ENCODE measurements at regions not wholly inside any gene's neighbourhood (a gene's known extent, or its start where the extent isn't known, plus 50 kb on each side); places are given as distances from the start of the nearest gene placed in this dataset.
"Not testable (repeated sequence)": the region's sequence is repeated elsewhere in the genome, so short reads cannot be mapped to it uniquely, and the experiment has no call there.

DNA sequence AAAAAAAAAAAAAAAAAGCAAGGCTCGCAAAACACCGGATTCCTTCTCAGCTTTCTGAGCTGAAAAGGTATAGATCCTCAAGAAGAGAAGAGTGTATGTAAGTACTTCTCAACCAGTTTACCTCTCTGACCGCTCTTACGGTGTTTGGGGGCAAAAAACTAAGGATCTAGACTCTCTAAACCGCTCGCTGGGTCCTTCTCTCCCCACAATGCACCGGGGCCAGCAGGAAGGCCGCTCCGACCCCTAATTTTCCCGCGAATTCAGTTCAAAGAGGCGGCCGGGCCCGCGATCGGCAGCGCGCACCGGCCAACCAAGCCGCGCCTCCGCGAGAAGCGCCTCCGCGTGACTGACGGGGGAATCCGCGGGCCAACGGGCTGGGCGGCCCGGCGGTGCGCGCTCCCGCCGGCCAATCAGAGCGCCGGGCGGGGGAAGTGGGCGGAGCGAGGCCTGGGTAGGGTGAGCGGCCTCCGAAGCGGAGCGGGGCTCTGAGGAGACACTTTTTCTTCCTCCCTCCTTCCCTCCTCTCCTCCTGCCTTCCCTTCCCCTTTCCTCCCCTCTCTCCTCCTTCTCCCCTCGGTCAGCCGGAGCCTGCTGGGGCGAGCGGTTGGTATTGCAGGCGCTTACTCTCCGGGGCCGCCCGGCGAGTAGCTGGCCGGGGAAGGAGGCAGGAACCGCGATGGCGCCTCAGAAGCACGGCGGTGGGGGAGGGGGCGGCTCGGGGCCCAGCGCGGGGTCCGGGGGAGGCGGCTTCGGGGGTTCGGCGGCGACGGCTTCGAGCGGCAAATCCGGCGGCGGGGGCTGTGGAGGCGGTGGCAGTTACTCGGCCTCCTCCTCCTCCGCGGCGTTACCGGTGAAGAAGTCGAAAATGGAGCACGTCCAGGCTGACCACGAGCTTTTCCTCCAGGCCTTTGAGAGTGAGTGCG lies 93.0 kb downstream of the CRLF3 start:
- H3K27me3 Mint-ChIP-seq (ENCODE audit: low read depth); POLR2A ChIA-PET; CTCF ChIA-PET; H3K9me3 Mint-ChIP-seq: not testable (repeated sequence)
- peak; percentile 23; the same call in 1 of the 2 replicates for TF ChIP-seq NFYB (CRISPR knock-in tag; conservative IDR thresholded peaks at IDR 0.05; ENCODE audit: low read depth)
- ATAC-seq (peak; percentile 91), DNase-seq (ENCODE audit: low spot score) (peak; percentile 73)
- peaks cover 18% of the 10 kb centered on the region for H3K36me3 Mint-ChIP-seq
- H3K4me3 Mint-ChIP-seq = peak overlapping the region; percentile 94
- peaks cover 30% of the 10 kb centered on the region for H3K4me1 Mint-ChIP-seq
- peak overlapping the region; percentile 98 for H3K27ac Mint-ChIP-seq

DNA sequence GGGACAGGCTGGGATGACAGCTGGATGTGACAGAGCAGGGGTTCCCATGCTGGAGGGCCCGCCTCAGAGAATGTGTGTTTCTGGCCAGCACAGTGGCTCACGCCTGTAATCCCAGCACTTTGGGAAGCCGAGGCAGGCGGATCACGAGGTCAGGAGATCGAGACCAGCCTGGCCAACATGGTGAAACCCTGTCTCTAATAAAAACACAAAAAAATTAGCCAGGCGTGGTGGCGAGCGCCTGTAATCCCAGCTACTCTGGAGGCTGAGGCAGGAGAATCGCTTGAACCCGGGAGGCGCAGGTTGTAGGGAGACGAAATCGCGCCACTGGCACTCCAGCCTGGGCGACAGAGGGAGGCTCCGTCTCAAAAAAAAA lies 93.7 kb downstream of the CRLF3 start:
- DNase-seq (ENCODE audit: low spot score); H3K27me3 Mint-ChIP-seq (ENCODE audit: low read depth); H3K9me3 Mint-ChIP-seq; POLR2A ChIA-PET; CTCF ChIA-PET: not testable (repeated sequence)
- Mint-ChIP-seq H3K36me3 (peaks cover 16% of the 10 kb centered on the region), H3K27ac (peak overlapping the region; percentile 90), H3K4me3 (peak overlapping the region; percentile 94), H3K4me1 (peaks cover 28% of the 10 kb centered on the region)
- peak; percentile 2; the same call in 1 of the 2 replicates for ATAC-seq

GRCh38 chr17:30730171-30730836 lies 94.2 kb downstream of the CRLF3 start:
- H3K9me3 Mint-ChIP-seq; H3K27me3 Mint-ChIP-seq (ENCODE audit: low read depth); DNase-seq (ENCODE audit: low spot score); CTCF ChIA-PET; ATAC-seq; POLR2A ChIA-PET: not testable (repeated sequence)
- H3K36me3 Mint-ChIP-seq = peaks cover 11% of the 10 kb centered on the region
- H3K4me3 Mint-ChIP-seq = peak overlapping the region; percentile 94
- H3K27ac Mint-ChIP-seq = peak overlapping the region; percentile 90
- peaks cover 23% of the 10 kb centered on the region for H3K4me1 Mint-ChIP-seq

- CTCF ChIA-PET; DNase-seq (ENCODE audit: low spot score); ATAC-seq: not testable (repeated sequence)
These were observed 94.9 kb downstream of the CRLF3 start for GRCh38 chr17:30729471-30730170.

DNA sequence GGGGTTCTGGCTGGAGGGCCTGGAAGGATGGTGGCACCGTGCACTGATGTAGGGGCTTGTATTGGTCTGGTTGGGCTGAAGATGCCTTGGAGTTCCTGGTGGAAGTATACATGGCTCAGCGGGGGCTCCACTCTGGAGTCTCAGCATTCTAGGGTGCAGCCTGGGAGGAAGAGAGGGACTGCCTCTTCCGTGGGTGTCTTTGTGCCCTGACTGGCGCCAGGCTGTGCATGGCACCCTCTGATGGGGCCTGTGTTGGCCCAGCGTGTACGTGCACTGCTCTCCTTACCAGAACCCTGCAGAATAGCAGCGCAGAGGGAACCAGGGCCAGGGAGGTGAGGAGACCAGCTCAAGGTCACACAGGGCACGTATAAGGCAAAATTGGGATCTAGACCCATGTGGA lies 97.0 kb downstream of the CRLF3 start:
- H3K36me3 Mint-ChIP-seq; ATAC-seq; DNase-seq (ENCODE audit: low spot score); CTCF ChIA-PET; H3K27me3 Mint-ChIP-seq (ENCODE audit: low read depth); H3K9me3 Mint-ChIP-seq; H3K4me3 Mint-ChIP-seq: not testable (repeated sequence)
- H3K27ac Mint-ChIP-seq = peak overlapping the region; percentile 84; the same call in 1 of the 2 replicates
- POLR2A ChIA-PET = interaction anchor here (0.6 kb wide), 1 partner anchor 158 kb away, joined by 3 read pairs; no protein-coding TSS in a partner anchor
- H3K4me1 Mint-ChIP-seq = peaks cover 11% of the 10 kb centered on the region; the same call in 1 of the 2 replicates

More at GRCh38 chr17:30729471-30730170, 94.9 kb downstream of the CRLF3 start:
- H3K27me3 Mint-ChIP-seq (ENCODE audit: low read depth); H3K9me3 Mint-ChIP-seq; H3K36me3 Mint-ChIP-seq; POLR2A ChIA-PET: not testable (repeated sequence)
- H3K27ac Mint-ChIP-seq = peak overlapping the region; percentile 83
- peak overlapping the region; percentile 94 for H3K4me3 Mint-ChIP-seq
- H3K4me1 Mint-ChIP-seq = peaks cover 20% of the 10 kb centered on the region

DNA sequence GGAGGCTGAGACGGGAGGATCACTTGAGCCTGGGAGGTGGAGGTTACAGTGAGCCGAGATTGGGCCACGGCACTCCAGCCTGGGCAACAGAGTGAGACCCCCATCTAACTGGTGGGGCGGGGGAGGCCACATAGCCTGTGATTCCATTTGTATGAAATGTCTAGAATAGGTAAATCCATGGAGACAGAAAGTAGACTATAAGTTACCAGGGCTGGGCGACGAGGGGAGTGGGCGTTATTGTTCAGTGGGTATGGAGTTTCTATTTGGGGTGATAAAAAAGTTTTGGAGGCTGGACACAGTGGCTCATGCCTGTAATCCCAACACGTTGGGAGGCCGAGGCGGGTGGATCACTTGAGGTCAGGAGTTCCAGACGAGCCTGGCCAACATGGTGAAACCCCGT lies 97.8 kb downstream of the CRLF3 start:
- TF ChIP-seq ZNF121 (CRISPR knock-in tag; IDR thresholded peaks at IDR 0.05) = 0 out of 2 replicates have a peak, but pooled peaks have one; percentile 15
- H3K27me3 Mint-ChIP-seq (ENCODE audit: low read depth); POLR2A ChIA-PET; DNase-seq (ENCODE audit: low spot score); H3K36me3 Mint-ChIP-seq; H3K4me3 Mint-ChIP-seq; ATAC-seq; H3K9me3 Mint-ChIP-seq: not testable (repeated sequence)
- CTCF ChIA-PET = interaction anchor here (0.8 kb wide), 1 partner anchor 12 kb away, joined by 4 read pairs; no protein-coding TSS in a partner anchor
- Mint-ChIP-seq H3K4me1 (peaks cover 11% of the 10 kb centered on the region; the same call in 1 of the 2 replicates), H3K27ac (peak overlapping the region; percentile 32; the same call in 1 of the 2 replicates)

GRCh38 chr17:30726310-30726709 lies 98.2 kb downstream of the CRLF3 start:
- H3K27ac Mint-ChIP-seq; ATAC-seq; H3K4me3 Mint-ChIP-seq; H3K27me3 Mint-ChIP-seq (ENCODE audit: low read depth); H3K9me3 Mint-ChIP-seq; H3K36me3 Mint-ChIP-seq; DNase-seq (ENCODE audit: low spot score); POLR2A ChIA-PET: not testable (repeated sequence)
- peaks cover 11% of the 10 kb centered on the region; the same call in 1 of the 2 replicates for H3K4me1 Mint-ChIP-seq
- CTCF ChIA-PET = interaction anchor here (0.8 kb wide), 1 partner anchor 11 kb away, joined by 4 read pairs; no protein-coding TSS in a partner anchor

DNA sequence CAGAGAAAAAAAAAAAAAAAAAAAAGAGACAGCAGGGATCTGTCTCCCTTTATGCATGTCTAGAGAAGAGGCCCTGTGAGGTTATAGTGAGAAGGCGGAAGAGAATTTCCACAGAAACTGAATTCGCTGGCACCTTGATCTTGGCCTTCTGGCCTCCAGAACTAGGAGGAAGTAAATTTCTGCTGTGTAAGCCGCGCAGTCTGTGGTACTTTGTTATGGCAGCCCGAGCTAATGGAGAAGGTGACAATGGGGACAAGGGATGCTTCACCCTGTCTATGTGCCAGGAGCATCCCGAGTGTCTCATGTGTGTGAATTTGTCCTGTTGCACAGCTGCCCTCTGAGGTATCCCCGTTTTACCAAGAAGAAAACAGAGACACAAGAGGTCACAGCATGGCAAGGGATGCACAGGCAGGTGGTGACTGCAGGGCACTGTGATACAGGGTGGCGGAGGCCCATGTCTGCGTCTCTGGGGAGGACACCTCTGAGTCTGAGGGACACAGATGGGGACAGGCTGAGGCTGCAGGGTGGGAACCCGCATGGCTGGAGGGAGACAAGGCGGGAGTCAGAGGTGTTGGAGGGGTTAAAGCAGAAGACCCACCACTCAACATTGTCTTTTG lies 100.3 kb downstream of the CRLF3 start:
- CTCF ChIA-PET; H3K36me3 Mint-ChIP-seq; ATAC-seq; POLR2A ChIA-PET; H3K4me3 Mint-ChIP-seq; H3K9me3 Mint-ChIP-seq; H3K4me1 Mint-ChIP-seq; H3K27me3 Mint-ChIP-seq (ENCODE audit: low read depth); DNase-seq (ENCODE audit: low spot score): not testable (repeated sequence)
- peak overlapping the region; percentile 63; the same call in 1 of the 2 replicates for H3K27ac Mint-ChIP-seq

Measured in WTC11 (cell line).